Activated B cell treated with CpG ODN at 0.5 μM for 24 hours (primary cell): ENCODE measurements at regions not wholly inside any gene's neighbourhood (a gene's known extent, or its start where the extent isn't known, plus 50 kb on each side); places are given as distances from the start of the nearest gene placed in this dataset.

Experiments
- ATAC-seq: fragments of 200-7000 bp; cut with Tn5 transposase; one replicate; pipeline ENCODE4 v1.10.0; 2021; ENCODE audit warnings: low read depth, mild to moderate bottlenecking, moderate library complexity
- CTCF ChIA-PET: fragments of 350-600 bp; sonication (Branson Sonifier 250); formaldehyde crosslinking; loops from one replicate; lab custom pipeline; 2021; ENCODE audit warnings: antibody characterized with exemption; lab: Charles Lee
- POLR2A ChIA-PET: fragments of 350-600 bp; sonication (Branson Sonifier 250); formaldehyde crosslinking; loops from one replicate; lab custom pipeline; 2021; ENCODE audit warnings: antibody characterized with exemption; lab: Charles Lee
- DNase-seq: peaks from one replicate; pipeline ENCODE4 v3.0.0; 2022
- H3K27ac Mint-ChIP-seq: one replicate; pipeline ENCODE4 v1.8.0; 2020; ENCODE audit warnings: mixed read lengths
- H3K27me3 Mint-ChIP-seq: one replicate; pipeline ENCODE4 v1.8.0; 2021; ENCODE audit warnings: mixed read lengths
- H3K36me3 Mint-ChIP-seq: one replicate; pipeline ENCODE4 v1.8.0; 2021; ENCODE audit warnings: low read depth, mixed read lengths
- H3K4me1 Mint-ChIP-seq: one replicate; pipeline ENCODE4 v1.8.0; 2021; ENCODE audit warnings: mixed read lengths
- H3K4me3 Mint-ChIP-seq: one replicate; pipeline ENCODE4 v1.8.0; 2020; ENCODE audit warnings: mild to moderate bottlenecking, mixed read lengths
- H3K9me3 Mint-ChIP-seq: one replicate; pipeline ENCODE4 v1.8.0; 2020; ENCODE audit warnings: mixed read lengths
- intact Hi-C: fragments of 100-400 bp; cut with micrococcal nuclease; formaldehyde crosslinking; loops from one replicate; pipeline ENCODE4 v1.15.1; 2024
- TF ChIP-seq, protein P1 (sequence below): fragments of 200-600 bp; IDR thresholded peaks from one replicate; pipeline ENCODE4 v1.8.0; 2022; ENCODE audit warnings: antibody characterized with exemption, mild to moderate bottlenecking

DNA sequence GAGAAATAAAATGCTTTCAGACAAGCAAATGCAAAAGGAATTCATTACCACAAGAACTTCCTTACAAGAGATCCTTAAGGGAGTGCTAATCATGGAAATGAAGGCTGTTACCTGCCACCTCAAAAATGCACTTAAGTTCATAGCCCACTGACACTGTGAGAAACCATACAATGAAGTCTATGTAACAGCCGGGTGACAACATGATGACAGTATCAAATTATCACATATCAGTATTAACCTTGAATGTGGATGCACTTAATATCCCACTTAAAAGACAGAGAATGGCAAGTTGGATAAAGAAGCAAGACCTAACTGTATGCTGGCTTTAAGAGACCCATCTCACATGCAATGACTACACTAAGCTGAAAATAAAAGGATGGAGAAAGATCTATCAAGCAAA, 403.4 kb upstream of the MC4R start:
- POLR2A ChIA-PET, result no interaction called here
- TF ChIP-seq, protein P1, sequence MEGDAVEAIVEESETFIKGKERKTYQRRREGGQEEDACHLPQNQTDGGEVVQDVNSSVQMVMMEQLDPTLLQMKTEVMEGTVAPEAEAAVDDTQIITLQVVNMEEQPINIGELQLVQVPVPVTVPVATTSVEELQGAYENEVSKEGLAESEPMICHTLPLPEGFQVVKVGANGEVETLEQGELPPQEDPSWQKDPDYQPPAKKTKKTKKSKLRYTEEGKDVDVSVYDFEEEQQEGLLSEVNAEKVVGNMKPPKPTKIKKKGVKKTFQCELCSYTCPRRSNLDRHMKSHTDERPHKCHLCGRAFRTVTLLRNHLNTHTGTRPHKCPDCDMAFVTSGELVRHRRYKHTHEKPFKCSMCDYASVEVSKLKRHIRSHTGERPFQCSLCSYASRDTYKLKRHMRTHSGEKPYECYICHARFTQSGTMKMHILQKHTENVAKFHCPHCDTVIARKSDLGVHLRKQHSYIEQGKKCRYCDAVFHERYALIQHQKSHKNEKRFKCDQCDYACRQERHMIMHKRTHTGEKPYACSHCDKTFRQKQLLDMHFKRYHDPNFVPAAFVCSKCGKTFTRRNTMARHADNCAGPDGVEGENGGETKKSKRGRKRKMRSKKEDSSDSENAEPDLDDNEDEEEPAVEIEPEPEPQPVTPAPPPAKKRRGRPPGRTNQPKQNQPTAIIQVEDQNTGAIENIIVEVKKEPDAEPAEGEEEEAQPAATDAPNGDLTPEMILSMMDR, result no peak
- Mint-ChIP-seq H3K4me1 (no peaks in the 10 kb centered on the region), H3K27me3 (no peaks in the 10 kb centered on the region), H3K27ac (no peak overlapping the region), H3K36me3 (no peaks in the 10 kb centered on the region), H3K9me3 (peaks cover 7% of the 10 kb centered on the region), H3K4me3 (no peak overlapping the region)
- intact Hi-C loops, result no loop called here
- no peak for ATAC-seq
- no peak for DNase-seq
- CTCF ChIA-PET, result no interaction called here

DNA sequence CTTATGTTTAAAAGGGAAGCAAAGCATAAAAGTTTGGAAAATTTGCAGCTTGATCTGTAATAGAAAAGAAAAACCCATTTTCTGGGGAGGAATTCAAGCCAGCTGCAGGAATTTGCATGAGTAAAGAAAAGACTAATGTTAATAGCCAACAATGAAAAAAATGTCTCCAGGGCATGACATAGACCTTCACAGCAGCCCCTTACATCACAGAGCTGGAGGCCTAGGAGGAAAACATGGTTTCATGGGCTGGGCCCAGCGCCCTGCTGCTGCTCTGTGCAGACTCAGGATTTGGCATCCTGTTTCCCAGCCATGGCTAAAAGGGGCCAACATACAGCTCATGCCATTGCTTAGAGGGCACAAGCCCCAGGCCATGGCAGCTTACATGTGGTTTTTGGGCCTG, 411.6 kb upstream of the MC4R start:
- Mint-ChIP-seq H3K9me3 (no peaks in the 10 kb centered on the region), H3K27me3 (no peaks in the 10 kb centered on the region), H3K27ac (no peak overlapping the region), H3K4me3 (no peak overlapping the region), H3K36me3 (no peaks in the 10 kb centered on the region), H3K4me1 (no peaks in the 10 kb centered on the region)
- no peak for DNase-seq
- TF ChIP-seq, protein P1, result no peak
- POLR2A ChIA-PET, result no interaction called here
- CTCF ChIA-PET, result no interaction called here
- ATAC-seq, result no peak
- intact Hi-C loops, result no loop called here

DNA sequence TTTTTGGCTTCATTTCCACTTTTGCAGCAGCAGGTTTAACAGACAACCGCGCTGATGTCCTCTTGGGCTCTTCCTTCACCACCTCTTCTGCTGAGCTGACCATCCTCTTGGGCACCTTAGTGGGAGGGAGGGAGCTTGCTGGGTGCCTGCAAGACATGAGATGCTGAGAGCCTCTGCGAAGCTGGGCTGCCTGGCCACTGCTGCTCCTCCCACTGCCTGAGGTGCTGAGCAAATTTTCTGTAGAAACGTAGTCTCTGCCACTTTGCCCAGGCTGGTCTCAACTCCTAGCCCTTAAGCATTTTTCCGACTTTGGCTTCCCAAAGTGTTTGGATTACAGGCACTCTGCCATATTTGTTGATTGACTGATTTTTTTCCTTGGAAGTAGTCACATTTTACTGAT, 422.2 kb upstream of the MC4R start:
- POLR2A ChIA-PET, result no interaction called here
- TF ChIP-seq, protein P1, result no peak
- DNase-seq, result no peak
- Mint-ChIP-seq H3K27me3 (no peaks in the 10 kb centered on the region), H3K4me3 (no peak overlapping the region), H3K27ac (no peak overlapping the region), H3K36me3 (no peaks in the 10 kb centered on the region), H3K4me1 (no peaks in the 10 kb centered on the region), H3K9me3 (peaks cover 4% of the 10 kb centered on the region)
- intact Hi-C loops, result no loop called here
- no peak for ATAC-seq
- CTCF ChIA-PET, result no interaction called here

DNA sequence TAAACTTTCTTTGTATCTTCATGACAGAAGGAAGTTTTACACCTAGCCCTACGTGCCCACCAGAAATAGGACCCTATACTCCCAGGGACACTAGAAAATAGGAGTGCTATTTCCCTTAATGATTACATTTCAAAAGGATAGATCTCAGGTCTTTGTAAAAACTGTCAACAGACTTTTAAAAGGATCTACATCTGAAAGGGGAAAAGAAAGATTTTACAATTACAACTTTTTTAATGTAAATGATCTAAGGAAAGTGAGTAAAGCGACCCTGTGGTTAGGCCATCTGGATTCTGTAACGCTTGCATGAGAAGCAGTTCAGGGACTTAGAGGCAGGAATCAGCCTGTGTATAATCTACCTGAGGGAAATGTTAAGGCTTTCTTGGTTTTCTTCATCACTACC, 431.8 kb upstream of the MC4R start:
- ATAC-seq (no peak), DNase-seq (no peak)
- Mint-ChIP-seq H3K27ac (no peak overlapping the region), H3K4me3 (no peak overlapping the region), H3K9me3 (no peaks in the 10 kb centered on the region), H3K4me1 (no peaks in the 10 kb centered on the region), H3K36me3 (no peaks in the 10 kb centered on the region), H3K27me3 (no peaks in the 10 kb centered on the region)
- TF ChIP-seq, protein P1, result no peak
- ChIA-PET CTCF (no interaction called here), POLR2A (no interaction called here)
- intact Hi-C loops, result no loop called here

DNA sequence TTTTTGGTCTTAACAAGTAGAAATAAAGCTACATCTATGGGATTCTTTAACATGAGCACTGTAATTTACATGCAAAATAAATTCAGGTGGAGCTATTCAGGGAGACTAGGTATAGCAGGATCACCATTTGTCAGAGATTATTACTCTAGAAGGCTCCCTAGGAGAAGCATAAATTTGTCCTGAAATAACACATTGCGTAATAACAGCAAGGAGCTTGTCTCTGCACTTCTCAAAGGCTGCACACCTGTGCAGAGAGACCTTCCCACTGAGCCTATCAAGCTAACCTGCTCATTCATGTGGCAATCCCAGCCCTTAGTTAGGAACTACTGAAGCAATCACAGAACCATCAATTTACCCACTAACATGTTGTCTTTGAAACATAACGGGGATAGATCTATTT, 437.4 kb upstream of the MC4R start:
- H3K4me1 Mint-ChIP-seq, result no peaks in the 10 kb centered on the region
- no peaks in the 10 kb centered on the region for H3K27me3 Mint-ChIP-seq
- ChIA-PET CTCF (no interaction called here), POLR2A (no interaction called here)
- TF ChIP-seq, protein P1, result no peak
- no peaks in the 10 kb centered on the region for H3K9me3 Mint-ChIP-seq
- no peak overlapping the region for H3K4me3 Mint-ChIP-seq
- no peak overlapping the region for H3K27ac Mint-ChIP-seq
- H3K36me3 Mint-ChIP-seq, result no peaks in the 10 kb centered on the region
- intact Hi-C loops, result loop anchor here (5.0 kb wide), 1 partner anchor 1322 kb away; no protein-coding TSS in a partner anchor
- ATAC-seq (no peak), DNase-seq (no peak)
